ENCODE measurements at regions not wholly inside any gene's neighbourhood (a gene's known extent, or its start where the extent isn't known, plus 50 kb on each side); places are given as distances from the start of the nearest gene placed in this dataset.
"Not testable (repeated sequence)": the region's sequence is repeated elsewhere in the genome, so short reads cannot be mapped to it uniquely, and the experiment has no call there.

DNA sequence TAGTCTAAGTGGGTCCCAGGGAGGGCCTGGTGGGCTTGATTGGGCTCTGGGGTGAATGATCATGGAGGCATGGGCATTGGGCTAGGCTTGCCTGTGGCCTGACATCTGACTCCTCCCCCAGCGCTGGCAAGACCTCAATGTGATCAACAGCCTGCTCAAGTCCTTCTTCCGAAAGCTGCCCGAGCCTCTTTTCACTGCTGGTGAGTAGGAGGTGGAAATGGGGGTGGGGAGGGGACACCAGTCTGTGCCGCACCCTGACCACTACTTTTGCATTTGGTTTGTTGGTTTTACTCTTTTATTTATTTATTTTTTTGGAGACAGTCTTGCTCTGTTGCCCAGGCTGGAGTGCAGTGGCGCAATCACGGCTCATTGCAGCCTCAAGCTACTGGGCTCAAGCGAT, 116.7 kb downstream of the ZNF267 start:
- H3K9me2 ChIP-seq (ENCODE audit: low read depth, low read length); H3K36me3 ChIP-seq (ENCODE audit: insufficient read depth, low read length); H3K4me1 ChIP-seq (ENCODE audit: insufficient read depth, low read length, severe bottlenecking); H3K9ac ChIP-seq (ENCODE audit: low read length); H3K27me3 ChIP-seq (ENCODE audit: insufficient read depth, low read length); H4K20me1 ChIP-seq (ENCODE audit: insufficient read depth, low read length); H3K27ac ChIP-seq (ENCODE audit: low read depth, low read length, poor library complexity, severe bottlenecking); H3K4me2 ChIP-seq (ENCODE audit: low read length); H3K4me3 ChIP-seq (ENCODE audit: low read depth, low read length, poor library complexity, severe bottlenecking); H2AFZ ChIP-seq (ENCODE audit: low read length); H3K9me3 ChIP-seq (ENCODE audit: low read length); H3F3A ChIP-seq (ENCODE audit: insufficient read depth, low read length); H3K79me2 ChIP-seq (ENCODE audit: insufficient read depth, low read length): not testable (repeated sequence)

DNA sequence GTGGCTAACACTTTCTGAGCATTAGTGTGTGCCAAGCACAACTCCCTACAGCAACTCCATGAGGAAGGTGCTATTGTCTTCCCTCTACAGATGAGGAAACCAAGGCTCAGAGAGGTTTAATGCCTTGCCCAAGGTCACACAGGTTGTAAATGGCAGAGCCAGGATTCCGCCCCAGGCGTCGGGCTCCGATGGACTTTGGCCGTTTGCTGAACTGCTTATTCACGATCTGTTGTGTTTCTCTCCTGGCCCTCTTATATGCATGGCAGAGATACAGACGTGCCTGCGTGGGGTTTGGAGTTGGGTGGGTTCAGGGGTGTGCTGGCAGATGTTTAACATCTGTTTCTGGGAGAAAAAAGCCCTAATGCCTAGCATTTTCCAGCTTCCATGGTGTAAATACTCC, 117.4 kb downstream of the ZNF267 start:
- not testable (repeated sequence) for H3K4me1 ChIP-seq (ENCODE audit: insufficient read depth, low read length, severe bottlenecking); H3K4me2 ChIP-seq (ENCODE audit: low read length); H3K79me2 ChIP-seq (ENCODE audit: insufficient read depth, low read length); H3K9me3 ChIP-seq (ENCODE audit: low read length); H3K9ac ChIP-seq (ENCODE audit: low read length); H3K27me3 ChIP-seq (ENCODE audit: insufficient read depth, low read length); H2AFZ ChIP-seq (ENCODE audit: low read length); H3K27ac ChIP-seq (ENCODE audit: low read depth, low read length, poor library complexity, severe bottlenecking); H3K36me3 ChIP-seq (ENCODE audit: insufficient read depth, low read length); H3F3A ChIP-seq (ENCODE audit: insufficient read depth, low read length); H3K4me3 ChIP-seq (ENCODE audit: low read depth, low read length, poor library complexity, severe bottlenecking); H4K20me1 ChIP-seq (ENCODE audit: insufficient read depth, low read length); H3K9me2 ChIP-seq (ENCODE audit: low read depth, low read length)

DNA sequence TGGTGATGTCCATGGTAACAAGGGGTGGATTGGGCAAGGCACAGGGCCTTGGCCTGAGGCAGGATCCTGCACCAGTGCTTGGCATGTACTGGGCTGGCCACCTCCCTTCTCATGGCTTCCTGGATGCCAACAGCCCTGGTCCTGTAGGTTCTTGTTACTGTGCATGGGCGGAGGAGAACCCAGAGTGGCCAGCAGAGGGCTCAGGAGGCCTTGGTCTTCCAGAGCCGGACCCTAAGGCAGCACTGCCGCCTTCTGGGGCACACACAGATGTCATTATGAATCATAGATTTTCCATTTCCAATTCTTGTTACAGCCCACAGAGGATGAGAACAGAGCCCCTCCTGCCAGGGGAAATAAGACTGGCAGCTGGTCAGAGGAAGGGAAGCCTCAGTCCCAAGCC, 122.7 kb downstream of the ZNF267 start:
- H3K4me3 ChIP-seq (ENCODE audit: low read depth, low read length, poor library complexity, severe bottlenecking); H3K4me2 ChIP-seq (ENCODE audit: low read length); H3K9me2 ChIP-seq (ENCODE audit: low read depth, low read length); H3K79me2 ChIP-seq (ENCODE audit: insufficient read depth, low read length); H3K4me1 ChIP-seq (ENCODE audit: insufficient read depth, low read length, severe bottlenecking); H3K9me3 ChIP-seq (ENCODE audit: low read length); H2AFZ ChIP-seq (ENCODE audit: low read length); H3K27ac ChIP-seq (ENCODE audit: low read depth, low read length, poor library complexity, severe bottlenecking); H3K27me3 ChIP-seq (ENCODE audit: insufficient read depth, low read length); H4K20me1 ChIP-seq (ENCODE audit: insufficient read depth, low read length); H3K9ac ChIP-seq (ENCODE audit: low read length); H3K36me3 ChIP-seq (ENCODE audit: insufficient read depth, low read length); H3F3A ChIP-seq (ENCODE audit: insufficient read depth, low read length): not testable (repeated sequence)

DNA sequence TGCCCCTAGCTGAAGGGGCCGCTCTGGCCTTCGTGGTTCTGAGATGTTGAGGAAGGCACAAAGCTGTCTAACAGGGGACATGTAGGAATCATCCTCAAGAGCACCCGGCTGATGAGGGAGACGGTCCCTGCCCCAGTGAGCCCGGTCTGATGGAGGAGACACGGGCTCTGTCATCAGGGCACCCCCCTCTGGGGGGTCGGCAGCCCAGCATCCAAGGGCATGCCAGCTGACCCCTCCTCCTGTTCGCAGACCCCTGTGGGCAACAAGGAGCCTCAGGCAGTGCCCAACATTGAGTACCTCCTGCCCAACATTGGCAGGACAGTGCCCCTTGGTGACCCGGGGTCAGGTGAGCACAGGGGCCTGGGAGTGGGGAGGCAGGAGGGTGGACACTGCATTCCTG, 128.9 kb downstream of the ZNF267 start:
- H3K27me3 ChIP-seq (ENCODE audit: insufficient read depth, low read length); H3K4me3 ChIP-seq (ENCODE audit: low read depth, low read length, poor library complexity, severe bottlenecking); H2AFZ ChIP-seq (ENCODE audit: low read length); H3K9ac ChIP-seq (ENCODE audit: low read length); H3F3A ChIP-seq (ENCODE audit: insufficient read depth, low read length); H3K36me3 ChIP-seq (ENCODE audit: insufficient read depth, low read length); H3K9me3 ChIP-seq (ENCODE audit: low read length); H3K4me2 ChIP-seq (ENCODE audit: low read length); H3K9me2 ChIP-seq (ENCODE audit: low read depth, low read length); H3K4me1 ChIP-seq (ENCODE audit: insufficient read depth, low read length, severe bottlenecking); H3K27ac ChIP-seq (ENCODE audit: low read depth, low read length, poor library complexity, severe bottlenecking); H4K20me1 ChIP-seq (ENCODE audit: insufficient read depth, low read length); H3K79me2 ChIP-seq (ENCODE audit: insufficient read depth, low read length): not testable (repeated sequence)

DNA sequence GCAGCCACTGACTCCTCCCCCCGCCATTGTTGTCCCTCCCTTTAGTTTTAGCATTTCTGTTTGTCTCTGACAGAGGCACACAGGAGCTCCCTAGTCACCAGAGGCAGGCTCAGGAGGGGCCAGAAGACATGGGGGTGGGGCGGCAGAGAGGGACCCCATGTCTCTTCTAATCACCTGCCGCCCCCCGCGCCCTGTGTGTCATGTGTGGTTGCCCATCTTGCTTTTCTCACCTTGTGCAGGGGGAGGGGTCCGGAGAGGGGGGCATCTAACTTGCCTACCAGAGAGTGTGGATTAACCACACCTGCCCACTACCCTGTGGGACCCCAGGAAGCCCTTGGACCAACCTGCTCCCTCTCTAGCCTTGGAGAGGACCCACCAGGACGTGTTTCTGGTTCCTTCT, 130.2 kb downstream of the ZNF267 start:
- H3K4me2 ChIP-seq (ENCODE audit: low read length); H3K4me1 ChIP-seq (ENCODE audit: insufficient read depth, low read length, severe bottlenecking); H3K36me3 ChIP-seq (ENCODE audit: insufficient read depth, low read length); H3K9me2 ChIP-seq (ENCODE audit: low read depth, low read length); H3K9ac ChIP-seq (ENCODE audit: low read length); H3K27me3 ChIP-seq (ENCODE audit: insufficient read depth, low read length); H3K27ac ChIP-seq (ENCODE audit: low read depth, low read length, poor library complexity, severe bottlenecking); H4K20me1 ChIP-seq (ENCODE audit: insufficient read depth, low read length); H2AFZ ChIP-seq (ENCODE audit: low read length); H3F3A ChIP-seq (ENCODE audit: insufficient read depth, low read length); H3K79me2 ChIP-seq (ENCODE audit: insufficient read depth, low read length); H3K9me3 ChIP-seq (ENCODE audit: low read length); H3K4me3 ChIP-seq (ENCODE audit: low read depth, low read length, poor library complexity, severe bottlenecking): not testable (repeated sequence)

Measured in OCI-LY1 (cell line).